ENCODE measurements at regions not wholly inside any gene's neighbourhood (a gene's known extent, or its start where the extent isn't known, plus 50 kb on each side); places are given as distances from the start of the nearest gene placed in this dataset.

- TF ChIP-seq CTCF (IDR thresholded peaks at IDR 0.05) (no peak), POLR2A (IDR thresholded peaks at IDR 0.05) (no peak)
Observed at GRCh38 chr5:16013334-16014065, 166.1 kb downstream of the MARCHF11 start.

Data from uterus (tissue), 2 donors.